HT1080 (cell line): ENCODE measurements at regions not wholly inside any gene's neighbourhood (a gene's known extent, or its start where the extent isn't known, plus 50 kb on each side); places are given as distances from the start of the nearest gene placed in this dataset.
"Not testable (repeated sequence)": the region's sequence is repeated elsewhere in the genome, so short reads cannot be mapped to it uniquely, and the experiment has no call there.

Experiments used
- DNase-seq: peaks from one replicate; pipeline ENCODE4 v3.0.0-alpha.2; 2015; ENCODE audit warnings: low read depth

DNA sequence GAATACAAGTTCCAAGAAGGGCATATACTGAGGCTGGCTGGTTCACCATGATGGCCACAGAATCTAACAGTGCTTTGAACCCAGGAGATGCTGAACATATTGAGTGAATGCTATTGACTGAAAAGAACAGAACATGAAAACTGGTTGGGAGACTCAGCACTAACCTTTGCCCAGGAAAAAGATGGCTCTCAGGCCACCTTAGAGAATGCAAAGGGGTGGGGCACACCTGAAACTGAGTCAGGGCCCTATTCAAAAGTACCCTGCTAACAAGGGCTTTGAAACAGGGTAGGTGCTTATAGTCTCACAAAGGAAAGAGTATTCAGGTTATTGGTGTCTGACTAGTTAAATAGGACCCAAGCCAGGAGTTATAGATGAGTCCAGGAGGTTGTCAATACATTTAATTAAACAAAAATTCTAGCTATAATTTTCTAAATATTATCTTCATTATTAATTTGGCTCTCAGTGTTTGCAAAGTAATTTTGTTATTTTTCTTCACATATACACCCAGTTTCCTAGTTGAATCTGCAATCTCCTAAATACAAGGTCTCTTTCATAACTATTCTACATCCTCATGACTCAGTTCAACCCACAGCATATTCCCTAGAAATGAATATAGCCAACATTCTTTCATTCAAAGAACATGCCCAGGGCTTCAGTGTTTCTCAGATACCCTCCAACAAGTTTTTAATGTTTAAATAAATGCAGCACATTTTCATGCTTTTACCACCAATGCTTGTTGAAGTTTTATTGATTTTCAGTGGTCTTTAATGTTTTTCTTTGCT, 144.2 kb upstream of the RAPGEF2 start:
- no peak for DNase-seq

DNA sequence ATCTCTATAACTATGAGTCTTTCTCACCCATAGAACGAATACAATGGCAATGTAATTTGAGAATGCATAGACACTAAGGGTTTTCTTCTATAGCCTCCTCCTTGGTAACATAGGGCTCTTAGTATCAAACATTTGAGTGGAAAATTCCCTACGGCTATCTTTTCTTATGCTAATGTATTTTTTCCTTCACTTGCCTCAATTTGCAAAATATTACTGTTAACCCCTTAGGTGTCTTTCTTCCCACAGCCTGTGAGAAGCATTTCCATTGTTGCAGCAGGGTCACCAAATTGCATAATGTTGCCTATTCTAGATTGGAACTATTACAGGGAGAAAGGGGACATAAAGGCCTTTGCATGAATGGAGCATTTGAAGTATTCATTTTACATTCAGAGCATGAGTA, 140.5 kb upstream of the RAPGEF2 start:
- DNase-seq, result no peak

DNA sequence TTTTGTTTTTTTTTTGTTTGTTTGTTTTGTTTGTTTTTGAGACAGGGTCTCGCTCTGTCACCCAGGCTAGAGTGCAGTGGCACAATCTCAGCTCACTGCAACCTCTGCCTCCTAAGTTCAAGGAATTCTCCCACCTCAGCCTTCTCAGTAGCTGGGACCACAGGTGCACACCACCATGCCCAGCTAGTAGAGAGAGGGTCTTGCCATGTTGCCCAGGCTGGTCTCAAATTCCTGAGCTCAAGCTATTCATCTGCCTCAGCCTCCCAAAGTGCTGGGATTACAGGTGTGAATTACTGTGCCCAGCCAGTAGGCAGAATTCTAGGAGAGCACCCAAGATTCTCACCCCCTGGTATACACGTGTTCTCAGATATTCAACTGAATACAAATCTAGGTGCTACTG, 139.6 kb upstream of the RAPGEF2 start:
- not testable (repeated sequence) for DNase-seq

DNA sequence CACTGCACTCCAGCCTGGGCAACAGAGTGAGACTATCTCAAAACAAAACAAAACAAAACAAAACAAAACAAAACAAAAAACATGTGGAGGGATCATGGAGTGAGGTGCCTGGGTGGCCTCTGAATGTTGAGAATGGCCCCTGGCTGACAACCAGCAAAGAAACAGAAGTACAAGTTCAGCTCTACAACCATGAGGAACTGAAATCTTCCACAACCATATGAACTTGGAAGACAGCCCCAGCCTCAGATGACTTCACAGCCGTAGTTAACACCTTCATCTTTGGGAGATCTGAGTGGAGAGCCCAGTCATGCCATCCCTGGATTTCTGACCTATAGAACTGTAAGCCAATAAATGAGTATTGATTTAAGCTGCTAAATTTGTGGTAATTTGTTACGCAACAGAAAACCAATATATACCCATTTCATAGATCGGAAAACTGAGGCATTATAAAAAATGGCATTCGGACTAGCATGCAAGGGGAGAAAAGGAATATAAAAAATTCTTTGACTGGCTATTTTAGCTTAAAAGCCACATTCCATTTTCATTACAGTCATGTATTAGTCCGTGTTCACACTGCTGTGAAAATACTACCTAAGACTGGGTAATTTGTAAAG, 138.7 kb upstream of the RAPGEF2 start:
- DNase-seq, result no peak

DNA sequence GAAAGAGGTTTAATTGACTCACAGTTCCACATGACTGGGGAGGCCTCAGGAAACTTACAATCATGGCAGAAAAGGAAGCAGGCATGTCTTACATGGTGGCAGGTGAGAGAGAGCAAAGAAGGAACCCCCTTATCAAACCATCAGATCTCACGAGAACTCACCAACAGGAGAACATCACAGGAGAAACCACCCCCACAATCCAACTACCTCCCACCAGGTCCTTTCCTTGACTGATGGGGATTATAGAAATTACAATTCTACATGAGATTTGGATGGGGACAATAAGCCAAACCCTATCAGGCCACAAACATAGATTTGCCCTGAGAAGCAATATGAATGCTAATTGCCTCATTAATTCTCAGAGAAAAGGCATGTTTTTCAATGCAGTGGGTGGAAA, 138.2 kb upstream of the RAPGEF2 start:
- DNase-seq, result no peak

DNA sequence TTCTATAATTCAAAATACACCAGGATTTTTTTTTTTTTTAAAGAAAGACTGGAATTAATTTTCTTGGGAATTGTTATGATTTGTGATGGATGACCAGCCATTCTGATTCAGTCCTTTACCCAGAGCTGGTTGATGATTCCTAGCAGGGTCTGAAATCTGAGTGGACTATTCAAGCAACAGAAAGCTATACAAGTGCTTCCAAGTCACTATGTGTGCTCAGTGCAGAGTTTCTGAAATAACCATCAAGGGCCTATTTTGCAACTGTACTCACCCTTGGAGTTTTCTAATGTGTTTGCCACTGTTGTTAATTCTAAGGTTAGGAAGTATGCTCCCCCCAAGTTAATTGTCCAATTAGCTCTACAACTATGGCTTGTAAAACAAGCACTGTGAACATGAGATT, 137.7 kb upstream of the RAPGEF2 start:
- no peak for DNase-seq

DNA sequence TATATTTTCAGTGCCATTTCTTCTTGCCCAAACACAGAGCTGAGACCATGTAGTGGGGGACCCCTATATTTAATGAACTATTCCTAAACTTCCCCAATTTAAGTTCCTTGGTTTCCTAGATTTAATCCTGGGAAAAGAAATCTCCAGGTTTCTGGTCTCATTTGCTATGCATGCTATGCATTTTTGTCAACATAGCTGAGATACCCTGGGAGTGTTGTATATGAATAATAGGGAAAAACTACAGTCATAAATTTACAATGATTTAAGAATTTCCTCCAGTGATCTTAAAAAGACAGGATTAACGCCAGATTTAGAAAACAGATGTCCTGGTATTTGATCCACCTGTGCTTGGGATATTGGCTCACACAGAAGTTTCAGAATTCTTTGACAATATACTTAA, 136.8 kb upstream of the RAPGEF2 start:
- DNase-seq, result no peak

DNA sequence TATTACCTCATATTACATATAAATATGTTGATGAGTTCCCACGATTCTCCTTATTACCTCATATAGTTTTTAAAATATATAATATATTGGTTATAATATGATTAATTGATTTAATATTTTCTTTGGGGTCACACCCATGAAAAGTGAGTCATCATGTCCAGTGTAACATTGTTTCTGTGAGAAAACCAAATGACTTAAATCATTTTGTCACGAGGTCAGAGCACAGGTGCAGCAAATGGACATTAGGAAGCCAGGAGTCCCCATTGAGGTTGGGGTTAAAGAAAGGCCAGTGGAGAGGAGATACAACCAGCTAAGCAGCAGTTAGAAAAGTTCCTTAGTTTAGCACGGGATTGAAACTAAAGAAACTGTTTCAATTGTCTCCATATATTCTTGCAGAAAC, 133.9 kb upstream of the RAPGEF2 start:
- no peak for DNase-seq

DNA sequence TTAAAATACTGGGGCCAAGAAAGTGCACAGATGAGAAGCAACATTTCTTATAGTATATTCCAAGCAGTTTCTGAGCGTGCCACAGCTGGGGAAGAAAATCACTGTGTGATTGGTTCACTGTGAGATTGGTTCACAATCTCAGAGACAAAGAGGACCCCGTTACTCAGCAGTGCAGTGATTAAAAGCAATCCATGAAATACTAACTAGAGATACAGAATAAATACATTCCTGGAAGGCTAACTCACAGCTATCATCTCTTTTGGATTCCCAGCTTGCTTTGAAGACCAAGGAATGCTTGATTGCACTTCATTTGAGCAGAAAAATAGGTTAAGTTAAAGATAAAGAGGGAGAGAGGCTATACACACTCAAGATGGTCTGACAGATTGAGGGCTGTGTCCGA, 132.1 kb upstream of the RAPGEF2 start:
- DNase-seq, result no peak

DNA sequence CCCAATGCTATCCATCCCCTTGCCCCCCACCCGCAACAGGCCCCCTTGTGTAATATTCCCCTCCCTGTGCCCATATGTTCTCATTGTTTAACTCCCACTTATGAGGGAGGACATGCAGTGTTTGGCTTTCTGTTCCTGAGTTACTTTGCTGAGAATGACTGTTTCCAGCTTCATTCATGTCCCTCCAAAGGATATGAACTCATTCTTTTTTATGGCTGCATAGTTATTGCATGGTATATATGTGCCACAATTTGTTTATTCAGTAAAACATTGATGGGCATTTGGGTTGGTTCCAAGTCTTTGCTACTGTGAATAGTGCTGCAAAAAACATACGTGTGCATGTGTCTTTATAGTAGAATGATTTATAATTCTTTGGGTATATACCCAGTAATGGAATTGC, 128.4 kb upstream of the RAPGEF2 start:
- not testable (repeated sequence) for DNase-seq

DNA sequence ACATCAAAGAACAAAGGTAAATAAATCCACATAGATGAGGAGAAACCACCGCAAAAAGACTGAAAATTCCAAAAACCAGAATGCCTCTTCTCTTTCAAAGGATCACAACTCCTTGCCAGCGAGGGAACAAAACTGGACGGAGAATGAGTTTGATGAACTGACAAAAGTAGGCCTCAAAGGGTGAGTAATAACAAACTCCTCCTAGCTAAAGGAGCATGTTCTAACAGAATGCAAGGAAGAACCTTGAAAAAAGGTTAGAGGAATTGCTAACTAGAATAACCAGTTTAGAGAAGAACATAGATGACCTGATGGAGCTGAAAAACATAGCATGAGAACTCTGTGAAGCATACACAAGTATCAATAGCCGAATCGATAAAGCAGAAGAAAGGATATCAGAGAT, 122.2 kb upstream of the RAPGEF2 start:
- DNase-seq, result not testable (repeated sequence)

DNA sequence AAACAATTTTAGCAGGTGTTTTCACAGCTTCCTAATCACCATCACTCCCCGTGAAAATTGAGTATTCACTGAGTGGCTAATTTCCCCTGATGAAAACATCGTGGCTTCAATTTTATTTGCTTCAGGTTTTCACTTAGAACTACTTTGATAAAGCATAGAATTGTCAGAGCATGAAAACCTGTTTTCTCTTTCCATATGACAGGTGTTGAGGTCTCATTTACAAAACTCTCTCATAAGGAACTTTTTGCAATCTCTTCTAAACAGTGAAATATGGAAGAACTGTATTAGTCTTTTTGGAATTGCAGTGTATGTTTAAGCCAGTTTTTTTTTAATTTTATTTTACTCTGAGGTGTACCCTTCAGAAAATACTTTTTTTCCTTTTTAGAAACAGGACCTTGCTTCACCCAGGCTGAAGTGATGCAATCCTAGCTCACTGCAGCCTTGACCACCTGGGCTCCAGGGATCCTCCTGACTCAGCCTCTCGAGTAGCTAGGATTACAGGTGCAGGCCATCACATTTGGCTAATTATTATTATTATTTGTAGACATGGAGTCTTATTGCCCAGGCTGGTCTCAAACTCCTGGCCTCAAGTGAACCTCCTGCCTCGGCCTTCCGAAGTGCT, 111.2 kb upstream of the RAPGEF2 start:
- DNase-seq, result no peak

DNA sequence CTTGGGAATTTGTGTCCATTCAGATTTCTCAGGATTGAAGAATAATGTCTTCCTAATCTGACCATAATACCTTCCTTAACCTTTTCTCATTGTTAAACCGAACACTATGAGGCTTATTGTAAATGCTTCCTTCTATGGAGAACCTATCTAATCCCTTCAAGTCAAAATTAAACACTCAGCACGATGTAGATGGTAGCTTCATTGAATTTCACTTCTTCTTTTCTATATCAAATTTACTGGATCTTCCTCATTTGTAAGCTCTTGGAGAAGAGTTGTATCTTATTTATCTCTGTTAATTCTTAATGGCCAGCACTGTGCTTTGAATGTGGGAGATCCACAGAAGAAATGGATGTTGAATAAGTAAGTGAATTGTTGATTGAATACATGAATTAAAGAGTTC, 109.0 kb upstream of the RAPGEF2 start:
- DNase-seq, result no peak

DNA sequence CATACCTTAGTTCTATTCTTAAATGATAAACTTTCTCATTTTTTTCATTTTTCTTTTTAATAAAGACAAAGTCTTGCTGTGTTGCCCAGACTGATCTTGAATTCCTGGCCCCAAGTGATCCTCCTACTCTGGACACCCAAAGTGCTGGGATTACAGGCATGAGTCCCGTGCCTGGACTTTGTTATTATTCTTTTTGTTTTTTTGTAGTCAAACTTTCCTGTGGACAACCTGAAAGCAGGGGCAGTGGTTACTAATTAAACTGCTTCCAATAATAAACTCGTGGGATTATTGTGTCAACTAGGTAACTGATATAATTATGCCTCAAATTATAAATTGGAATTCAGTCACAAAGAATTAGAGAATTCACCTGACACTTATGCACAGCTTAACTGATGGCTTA, 107.8 kb upstream of the RAPGEF2 start:
- no peak for DNase-seq

DNA sequence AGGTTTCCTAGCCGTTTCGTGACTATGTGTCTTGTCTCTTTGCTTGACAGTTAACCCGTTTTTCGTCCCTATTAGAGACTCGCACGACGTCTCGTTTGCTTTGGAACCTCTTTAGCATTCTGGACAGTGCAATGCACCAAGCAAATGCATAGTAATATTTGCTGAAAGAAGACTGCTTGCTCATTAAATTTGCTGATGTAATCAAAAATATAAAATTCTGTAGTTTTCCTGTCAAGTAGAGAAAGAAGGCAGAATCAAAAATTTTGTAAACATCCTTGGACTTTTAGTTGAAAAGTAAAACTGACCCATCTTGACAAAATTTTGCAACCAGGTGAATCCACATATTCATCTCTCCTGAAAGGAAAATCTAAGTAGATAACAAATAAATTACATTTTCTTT, 106.9 kb upstream of the RAPGEF2 start:
- DNase-seq, result no peak

DNA sequence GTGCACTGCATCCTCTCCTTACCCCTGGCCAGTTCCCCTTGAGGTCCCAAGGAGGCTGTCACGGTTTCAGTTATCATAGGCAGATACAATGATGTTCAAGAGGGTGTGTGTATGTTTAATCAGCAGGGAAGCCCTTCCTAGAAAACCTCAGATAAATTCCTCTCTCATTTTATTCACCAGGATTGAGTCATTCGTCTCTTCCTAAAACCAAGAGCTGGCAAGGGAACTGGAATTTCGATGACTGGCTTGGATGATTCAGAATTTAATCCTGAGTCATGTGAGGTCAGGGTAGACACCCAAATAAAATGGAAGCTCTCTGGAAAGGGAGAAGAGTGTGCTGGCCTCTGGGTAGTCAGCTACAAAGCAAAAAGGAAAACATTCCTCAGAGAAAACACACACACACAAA, 106.2 kb upstream of the RAPGEF2 start:
- DNase-seq, result peak; percentile 99

DNA sequence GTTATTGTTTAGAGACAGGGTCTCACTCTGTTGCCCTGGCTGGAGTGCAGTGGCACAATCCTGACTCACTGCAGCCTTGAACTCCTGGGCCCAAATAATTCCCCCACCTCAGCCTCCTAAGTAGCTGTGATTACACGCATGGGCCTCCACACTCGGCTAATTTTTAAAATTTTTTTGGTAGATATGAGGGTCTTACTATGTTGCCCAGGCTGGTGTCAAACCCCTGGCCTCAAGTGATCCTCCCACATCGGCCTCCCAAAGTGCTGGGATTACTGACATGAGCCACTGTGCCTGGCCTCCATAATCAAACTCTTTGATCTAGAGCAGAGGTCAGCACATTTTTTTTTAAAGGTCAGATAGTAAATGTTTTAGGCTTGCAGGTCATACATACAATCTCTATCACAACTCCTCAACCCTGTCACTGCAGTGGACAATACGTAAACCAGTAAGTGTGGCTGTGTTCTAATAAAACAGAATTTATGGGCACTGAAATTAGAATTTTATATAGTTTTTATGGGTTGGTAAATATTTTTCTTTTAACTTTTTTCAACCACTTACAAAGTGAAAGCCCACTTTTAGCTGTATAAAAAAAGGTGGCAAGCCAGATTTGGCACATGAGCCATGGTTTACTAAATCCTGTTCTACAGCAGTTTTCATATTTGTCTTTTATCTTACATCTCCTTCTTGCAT, 105.1 kb upstream of the RAPGEF2 start:
- DNase-seq, result no peak

DNA sequence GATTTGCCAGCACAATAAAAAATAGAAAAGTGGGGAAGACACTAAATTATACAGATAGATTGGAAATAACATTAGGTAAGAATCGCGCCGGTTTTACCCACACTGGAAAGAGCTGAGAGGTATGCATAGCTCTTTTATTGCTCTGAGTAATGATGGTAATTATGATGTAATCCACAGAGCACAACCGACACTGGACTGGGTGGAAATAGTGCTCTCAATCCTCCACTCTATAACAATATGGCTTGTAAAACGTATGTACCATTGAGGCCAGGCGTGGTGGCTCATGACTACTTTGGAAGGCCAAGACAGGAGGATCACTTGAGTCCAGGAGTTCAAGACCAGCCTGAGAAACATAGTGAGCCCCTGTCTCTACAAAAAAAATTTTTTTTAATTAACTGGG, 104.3 kb upstream of the RAPGEF2 start:
- DNase-seq, result peak; percentile 63

DNA sequence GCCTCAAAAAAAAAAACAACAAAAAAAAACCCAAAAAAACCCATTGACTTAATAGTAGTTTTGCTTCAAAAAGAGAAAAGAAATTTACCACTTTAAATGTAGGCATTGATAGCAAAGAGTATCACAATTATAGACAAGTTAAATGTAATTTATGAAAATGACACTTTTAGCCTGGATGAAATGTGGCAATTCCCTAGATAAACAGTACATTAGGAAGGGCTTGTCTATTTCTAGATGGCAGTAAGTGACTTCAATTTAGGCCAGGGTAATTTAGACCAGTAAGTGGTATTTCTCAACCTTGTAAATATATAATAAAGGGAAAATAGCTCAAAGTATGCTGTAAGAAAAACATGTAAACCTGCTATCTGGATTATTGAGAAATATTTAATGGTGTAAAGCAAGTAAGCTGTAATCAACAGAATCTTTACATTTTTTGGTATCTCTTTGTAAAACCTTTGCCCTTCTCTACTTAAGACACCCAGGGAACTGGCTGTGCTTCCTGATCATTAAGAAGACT, 103.7 kb upstream of the RAPGEF2 start:
- DNase-seq, result no peak

DNA sequence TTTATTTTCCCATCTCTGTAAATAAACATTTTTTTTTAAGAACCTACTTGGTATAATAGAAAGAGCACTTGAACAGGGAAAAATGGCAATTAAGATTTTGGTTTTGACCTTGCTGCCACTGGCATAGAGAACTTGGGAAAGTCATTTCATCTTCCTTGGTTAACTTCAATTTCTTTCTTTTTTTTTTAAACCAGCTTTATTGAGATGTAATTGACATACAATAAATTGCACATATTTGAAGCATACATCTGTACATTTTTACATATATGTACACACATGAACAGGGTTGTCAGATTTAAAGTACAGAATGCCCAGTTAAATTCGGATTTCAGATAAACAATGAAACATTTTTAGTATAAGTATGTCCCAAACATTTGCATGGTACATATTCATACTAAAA, 103.0 kb upstream of the RAPGEF2 start:
- DNase-seq, result no peak

DNA sequence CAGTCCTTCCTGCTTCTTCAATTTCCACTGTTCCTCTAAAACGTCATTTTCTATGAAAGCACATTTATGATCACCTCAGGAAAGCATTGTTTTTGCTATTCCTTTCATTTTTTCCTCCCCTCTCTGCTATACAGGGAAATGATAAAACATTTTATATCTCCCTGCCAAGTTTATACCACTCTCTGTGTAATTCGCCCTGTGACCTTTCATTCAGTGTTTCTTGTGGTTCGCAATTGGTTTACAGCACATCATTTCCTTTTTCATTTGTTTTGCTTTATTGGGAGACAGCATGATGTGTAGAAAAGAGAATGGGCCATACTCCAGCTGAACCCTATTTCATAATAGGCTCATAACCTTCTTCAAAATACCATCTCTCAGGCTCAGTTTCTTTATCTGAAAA, 99.9 kb upstream of the RAPGEF2 start:
- peak; percentile 63 for DNase-seq
